Activated CD8-positive, alpha-beta T cell treated with anti-CD3 and anti-CD28 coated beads for 36 hours (primary cell): ENCODE measurements at regions not wholly inside any gene's neighbourhood (a gene's known extent, or its start where the extent isn't known, plus 50 kb on each side); places are given as distances from the start of the nearest gene placed in this dataset.

Source experiments
- ATAC-seq: fragments of 200-7000 bp; cut with Tn5 transposase; one replicate; pipeline ENCODE4 v1.10.0; 2021; ENCODE audit warnings: mild to moderate bottlenecking, moderate library complexity
- CTCF ChIA-PET: fragments of 350-600 bp; sonication (Branson Sonifier 250); formaldehyde crosslinking; loops from one replicate; lab custom pipeline; 2021; ENCODE audit warnings: antibody characterized with exemption; lab: Charles Lee
- POLR2A ChIA-PET: fragments of 350-600 bp; sonication (Branson Sonifier 250); formaldehyde crosslinking; loops from one replicate; lab custom pipeline; 2021; ENCODE audit warnings: antibody characterized with exemption; lab: Charles Lee
- DNase-seq: peaks from one replicate; pipeline ENCODE4 v3.0.0-alpha.2; 2020
- H3K27ac Mint-ChIP-seq: one replicate; pipeline ENCODE4 v1.8.0; 2021; ENCODE audit warnings: mild to moderate bottlenecking, mixed read lengths
- H3K27me3 Mint-ChIP-seq: one replicate; pipeline ENCODE4 v1.8.0; 2021; ENCODE audit warnings: mixed read lengths
- H3K36me3 Mint-ChIP-seq: one replicate; pipeline ENCODE4 v1.8.0; 2021; ENCODE audit warnings: low read depth, mixed read lengths
- H3K4me1 Mint-ChIP-seq: one replicate; pipeline ENCODE4 v1.8.0; 2021; ENCODE audit warnings: low read depth, mixed read lengths
- H3K4me3 Mint-ChIP-seq: one replicate; pipeline ENCODE4 v1.8.0; 2021; ENCODE audit warnings: mild to moderate bottlenecking, moderate library complexity, mixed read lengths
- H3K9me3 Mint-ChIP-seq: one replicate; pipeline ENCODE4 v1.8.0; 2021; ENCODE audit warnings: mixed read lengths
- intact Hi-C: fragments of 100-400 bp; cut with micrococcal nuclease; formaldehyde crosslinking; loops from one replicate; pipeline ENCODE4 v1.10.0; 2022
- TF ChIP-seq, protein P1 (sequence below): fragments of 200-600 bp; IDR thresholded peaks from one replicate; pipeline ENCODE4 v1.8.0; 2022; ENCODE audit warnings: antibody characterized with exemption, mild to moderate bottlenecking

DNA sequence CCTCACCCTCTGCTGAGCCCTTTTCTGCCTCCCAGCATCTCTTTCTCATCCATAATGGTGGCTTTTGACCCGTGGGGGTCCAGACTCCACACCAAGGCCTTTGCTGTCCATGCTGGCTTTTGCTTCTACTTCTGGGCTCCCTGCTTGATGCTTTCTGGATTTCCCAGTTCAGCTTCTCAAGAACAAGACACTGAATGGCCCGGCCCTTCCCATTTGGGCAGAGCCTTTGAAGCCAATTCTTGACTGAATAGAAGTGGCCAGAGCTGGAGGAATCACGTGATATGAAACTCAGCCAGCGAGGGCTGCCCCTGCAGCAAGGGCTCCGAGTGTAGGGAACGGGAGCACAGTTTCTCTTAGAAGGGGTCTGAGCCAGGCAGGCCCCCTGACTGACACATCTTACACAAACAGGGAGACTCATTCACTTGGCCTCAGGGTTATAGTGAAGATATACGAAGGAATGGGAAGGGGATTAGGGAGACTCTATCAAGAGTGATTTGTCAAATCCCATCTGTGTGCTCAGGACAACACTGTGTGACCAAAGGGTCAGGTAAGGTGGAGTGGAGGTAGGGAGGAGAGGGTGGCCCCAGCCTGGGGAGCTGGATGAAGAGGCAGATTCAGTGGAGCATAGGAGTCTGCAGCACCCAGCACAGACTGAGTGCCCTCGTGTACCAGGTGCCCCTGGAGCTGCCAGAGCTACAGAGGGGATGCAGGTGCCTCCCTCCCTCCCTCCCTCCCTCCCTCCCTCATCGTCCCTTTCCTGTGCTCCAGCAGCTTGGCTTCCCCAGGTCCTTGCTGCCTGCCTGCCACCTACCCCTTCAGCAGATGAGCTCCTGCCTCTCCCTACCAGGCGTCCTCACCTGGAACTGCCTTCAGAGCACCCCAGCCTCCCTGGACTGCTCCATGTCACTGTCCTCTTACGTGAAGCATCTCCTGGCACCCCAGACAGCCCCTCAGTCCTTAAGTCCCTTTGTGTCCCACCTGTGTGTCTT lies 106.0 kb downstream of the TRIM29 start:
- ChIA-PET POLR2A (no interaction called here), CTCF (interaction anchor here (0.9 kb wide), 1 partner anchor 48 kb away, joined by 3 read pairs; no protein-coding TSS in a partner anchor)
- no peak overlapping the region for H3K27ac Mint-ChIP-seq
- ATAC-seq, result no peak
- no peak overlapping the region for H3K4me3 Mint-ChIP-seq
- H3K9me3 Mint-ChIP-seq, result no peaks in the 10 kb centered on the region
- no peaks in the 10 kb centered on the region for H3K4me1 Mint-ChIP-seq
- intact Hi-C loops, result no loop called here
- DNase-seq, result no peak
- TF ChIP-seq, protein P1, sequence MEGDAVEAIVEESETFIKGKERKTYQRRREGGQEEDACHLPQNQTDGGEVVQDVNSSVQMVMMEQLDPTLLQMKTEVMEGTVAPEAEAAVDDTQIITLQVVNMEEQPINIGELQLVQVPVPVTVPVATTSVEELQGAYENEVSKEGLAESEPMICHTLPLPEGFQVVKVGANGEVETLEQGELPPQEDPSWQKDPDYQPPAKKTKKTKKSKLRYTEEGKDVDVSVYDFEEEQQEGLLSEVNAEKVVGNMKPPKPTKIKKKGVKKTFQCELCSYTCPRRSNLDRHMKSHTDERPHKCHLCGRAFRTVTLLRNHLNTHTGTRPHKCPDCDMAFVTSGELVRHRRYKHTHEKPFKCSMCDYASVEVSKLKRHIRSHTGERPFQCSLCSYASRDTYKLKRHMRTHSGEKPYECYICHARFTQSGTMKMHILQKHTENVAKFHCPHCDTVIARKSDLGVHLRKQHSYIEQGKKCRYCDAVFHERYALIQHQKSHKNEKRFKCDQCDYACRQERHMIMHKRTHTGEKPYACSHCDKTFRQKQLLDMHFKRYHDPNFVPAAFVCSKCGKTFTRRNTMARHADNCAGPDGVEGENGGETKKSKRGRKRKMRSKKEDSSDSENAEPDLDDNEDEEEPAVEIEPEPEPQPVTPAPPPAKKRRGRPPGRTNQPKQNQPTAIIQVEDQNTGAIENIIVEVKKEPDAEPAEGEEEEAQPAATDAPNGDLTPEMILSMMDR, result no peak
- no peaks in the 10 kb centered on the region for H3K36me3 Mint-ChIP-seq
- H3K27me3 Mint-ChIP-seq, result peaks cover 3% of the 10 kb centered on the region

DNA sequence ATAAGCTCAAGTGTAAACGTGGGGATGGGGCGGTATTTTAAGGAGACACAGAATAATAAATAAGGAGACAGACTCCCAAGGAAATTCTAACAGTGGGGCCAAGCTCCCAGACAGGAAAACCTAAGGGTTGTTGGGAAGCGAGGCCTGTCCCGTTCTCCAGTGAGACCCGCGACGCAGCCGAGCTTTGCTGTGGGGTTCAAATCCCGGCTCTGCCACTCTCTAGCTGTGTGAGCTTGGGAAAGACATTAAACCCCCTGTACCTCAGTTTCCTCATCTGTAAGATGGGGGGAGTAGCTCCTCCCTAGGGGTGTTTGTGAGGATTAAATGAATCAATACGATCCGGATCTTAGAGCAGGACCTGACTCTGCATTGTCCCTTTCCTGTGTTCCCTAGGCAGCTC lies 106.8 kb downstream of the TRIM29 start:
- ChIA-PET POLR2A (no interaction called here), CTCF (no interaction called here)
- H3K27ac Mint-ChIP-seq, result no peak overlapping the region
- DNase-seq, result no peak
- H3K9me3 Mint-ChIP-seq, result no peaks in the 10 kb centered on the region
- H3K27me3 Mint-ChIP-seq, result peaks cover 3% of the 10 kb centered on the region
- no peaks in the 10 kb centered on the region for H3K4me1 Mint-ChIP-seq
- ATAC-seq, result no peak
- TF ChIP-seq, protein P1, result no peak
- no peaks in the 10 kb centered on the region for H3K36me3 Mint-ChIP-seq
- no peak overlapping the region for H3K4me3 Mint-ChIP-seq
- intact Hi-C loops, result no loop called here

DNA sequence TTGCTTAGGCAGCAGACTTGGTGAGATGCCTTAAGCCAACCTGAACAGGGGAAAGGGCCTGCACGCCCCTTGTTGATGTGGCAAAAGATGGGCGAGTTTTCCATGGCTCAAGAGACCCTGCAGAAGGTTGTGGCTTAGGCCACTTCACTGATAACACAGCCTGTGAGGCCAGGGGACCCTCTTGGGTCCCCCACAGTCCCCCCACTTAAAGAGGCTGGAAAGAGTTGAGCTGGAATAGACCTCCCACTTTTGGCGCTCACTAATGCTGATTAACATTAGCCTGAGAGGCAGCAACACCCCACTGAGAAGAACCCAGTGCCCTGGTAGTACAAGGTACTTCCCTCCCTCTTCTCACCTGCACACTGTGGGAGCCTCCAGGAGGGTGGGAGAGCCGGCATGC lies 107.5 kb downstream of the TRIM29 start:
- Mint-ChIP-seq H3K9me3 (no peaks in the 10 kb centered on the region), H3K27me3 (peaks cover 3% of the 10 kb centered on the region), H3K4me1 (no peaks in the 10 kb centered on the region), H3K36me3 (no peaks in the 10 kb centered on the region), H3K27ac (no peak overlapping the region), H3K4me3 (no peak overlapping the region)
- CTCF ChIA-PET, result no interaction called here
- intact Hi-C loops, result no loop called here
- DNase-seq, result no peak
- POLR2A ChIA-PET, result no interaction called here
- TF ChIP-seq, protein P1, result no peak
- ATAC-seq, result no peak

DNA sequence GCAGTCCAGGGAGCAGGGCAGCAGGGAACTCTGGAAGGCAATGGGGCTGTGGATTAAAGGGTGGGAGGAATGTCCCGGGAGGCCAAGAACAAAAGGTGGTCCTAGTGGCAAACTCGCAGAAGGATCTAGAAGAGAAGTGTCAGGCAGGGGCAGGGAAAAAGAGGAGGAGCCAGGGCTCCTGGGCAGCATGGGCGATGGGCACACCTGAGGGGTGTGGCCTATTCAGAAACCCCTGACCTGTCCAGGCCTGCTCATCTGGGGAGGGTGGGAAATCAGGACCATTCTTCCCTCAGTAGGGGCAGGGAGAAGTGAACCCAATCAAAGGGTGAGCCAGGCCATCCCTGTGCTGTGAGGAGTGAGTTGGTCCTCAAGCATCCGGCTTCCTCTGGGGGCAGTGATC lies 108.6 kb downstream of the TRIM29 start:
- Mint-ChIP-seq H3K9me3 (no peaks in the 10 kb centered on the region), H3K4me3 (no peak overlapping the region), H3K27ac (no peak overlapping the region), H3K4me1 (no peaks in the 10 kb centered on the region), H3K27me3 (peaks cover 3% of the 10 kb centered on the region), H3K36me3 (no peaks in the 10 kb centered on the region)
- intact Hi-C loops, result no loop called here
- ChIA-PET POLR2A (no interaction called here), CTCF (no interaction called here)
- DNase-seq (no peak), ATAC-seq (no peak)
- TF ChIP-seq, protein P1, result no peak

DNA sequence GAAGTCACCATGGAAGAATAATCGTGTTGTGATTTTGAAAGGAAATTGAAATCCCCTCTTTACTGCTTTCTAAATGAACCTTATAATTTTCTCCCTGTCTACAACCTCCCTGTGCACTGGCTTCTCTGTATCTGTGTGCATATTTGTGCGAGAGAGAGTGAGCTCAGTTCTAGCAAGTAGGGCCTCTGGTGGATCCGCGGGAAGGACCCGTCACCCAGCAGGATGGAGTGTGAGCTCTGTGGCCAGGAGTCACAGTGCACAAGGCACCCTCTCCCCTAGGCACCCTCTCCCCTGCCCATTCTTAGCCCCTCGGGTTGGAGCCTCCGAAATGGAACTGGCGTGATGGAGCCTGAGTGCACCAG lies 109.0 kb downstream of the TRIM29 start:
- intact Hi-C loops, result no loop called here
- CTCF ChIA-PET, result no interaction called here

More for the DNA sequence above, 109.0 kb downstream of the TRIM29 start:
- POLR2A ChIA-PET, result no interaction called here
- Mint-ChIP-seq H3K27me3 (peaks cover 3% of the 10 kb centered on the region), H3K27ac (no peak overlapping the region), H3K36me3 (no peaks in the 10 kb centered on the region), H3K9me3 (no peaks in the 10 kb centered on the region), H3K4me1 (no peaks in the 10 kb centered on the region), H3K4me3 (no peak overlapping the region)
- no peak for ATAC-seq
- DNase-seq, result no peak
- TF ChIP-seq, protein P1, result no peak
